Neutrophil (primary cell): ENCODE measurements at regions not wholly inside any gene's neighbourhood (a gene's known extent, or its start where the extent isn't known, plus 50 kb on each side); places are given as distances from the start of the nearest gene placed in this dataset.

Experiments used
- H3K27ac ChIP-seq: fragments of 200-600 bp; sonication (generic); 2 replicates; pipeline ENCODE4 v1.5.1; 2016; ENCODE audit warnings: mild to moderate bottlenecking, moderate library complexity
- H3K27me3 ChIP-seq: fragments of 200-600 bp; sonication (generic); 2 replicates; pipeline ENCODE4 v1.6.0; 2016; ENCODE audit warnings: mild to moderate bottlenecking
- H3K36me3 ChIP-seq: fragments of 200-600 bp; sonication (generic); 2 replicates; pipeline ENCODE4 v1.5.1; 2017
- H3K4me1 ChIP-seq, 2 experiments: fragments of 200-600 bp in 1 of 2; sonication (generic) in 1 of 2; 1 replicate in 1 of 2; 2 replicates in 1 of 2; pipeline versions ENCODE4 v1.5.1 to v1.6.1; 2013 to 2016; ENCODE audit warnings: low read depth in 1 of 2, low read length in 1 of 2, mild to moderate bottlenecking in 1 of 2, moderate library complexity in 1 of 2; ENCODE audit not compliant: control insufficient read depth in 1 of 2, insufficient read depth in 1 of 2
- H3K4me3 ChIP-seq, 2 experiments: fragments of 200-600 bp in 1 of 2; sonication (generic) in 1 of 2; 1 replicate in 1 of 2; 2 replicates in 1 of 2; pipeline ENCODE4 v1.5.1; 2013 to 2016; ENCODE audit warnings: low read depth in 1 of 2, low read length in 1 of 2, mild to moderate bottlenecking in 1 of 2, moderate library complexity in 1 of 2
- H3K9me3 ChIP-seq: fragments of 200-600 bp; sonication (generic); 2 replicates; pipeline ENCODE4 v1.5.1; 2016
- CTCF ChIP-seq: fragments of 200-600 bp; sonication (generic); IDR thresholded peaks from 2 replicates; pipeline ENCODE4 v1.5.1; 2016; ENCODE audit warnings: antibody characterized with exemption

GRCh38 chr9:7369384-7369821 lies 430.2 kb downstream of the DMAC1 start:
- TF ChIP-seq CTCF = no peak
- Histone ChIP-seq H3K27ac (no peak overlapping the region), H3K9me3 (no peaks in the 10 kb centered on the region), H3K4me1 (no peaks in the 10 kb centered on the region), H3K4me3 (no peak overlapping the region), H3K27me3 (no peaks in the 10 kb centered on the region), H3K36me3 (no peaks in the 10 kb centered on the region)

- TF ChIP-seq CTCF = no peak
- Histone ChIP-seq H3K36me3 (no peaks in the 10 kb centered on the region), H3K27me3 (no peaks in the 10 kb centered on the region), H3K27ac (no peak overlapping the region), H3K9me3 (no peaks in the 10 kb centered on the region), H3K4me3 (no peak overlapping the region), H3K4me1 (no peaks in the 10 kb centered on the region)
Observed at GRCh38 chr9:7368410-7369292, 430.9 kb downstream of the DMAC1 start.

- H3K36me3 ChIP-seq = no peaks in the 10 kb centered on the region
- H3K4me3 ChIP-seq = no peak overlapping the region
- no peak overlapping the region for H3K27ac ChIP-seq
- H3K9me3 ChIP-seq = no peaks in the 10 kb centered on the region
- no peaks in the 10 kb centered on the region for H3K27me3 ChIP-seq
- TF ChIP-seq CTCF = no peak
- H3K4me1 ChIP-seq = no peaks in the 10 kb centered on the region
Observed at GRCh38 chr9:7367726-7368125, 431.9 kb downstream of the DMAC1 start.

- Histone ChIP-seq H3K27me3 (no peaks in the 10 kb centered on the region), H3K36me3 (no peaks in the 10 kb centered on the region), H3K9me3 (no peaks in the 10 kb centered on the region), H3K4me3 (no peak overlapping the region), H3K4me1 (no peaks in the 10 kb centered on the region), H3K27ac (no peak overlapping the region)
- TF ChIP-seq CTCF = no peak
Observed at GRCh38 chr9:7366121-7366520, 433.5 kb downstream of the DMAC1 start.

- Histone ChIP-seq H3K9me3 (no peaks in the 10 kb centered on the region), H3K36me3 (no peaks in the 10 kb centered on the region), H3K27me3 (no peaks in the 10 kb centered on the region), H3K4me3 (no peak overlapping the region), H3K27ac (no peak overlapping the region), H3K4me1 (no peaks in the 10 kb centered on the region)
- no peak for TF ChIP-seq CTCF
Observed at GRCh38 chr9:7363777-7364477, 435.7 kb downstream of the DMAC1 start.
